ENCODE measurements at regions not wholly inside any gene's neighbourhood (a gene's known extent, or its start where the extent isn't known, plus 50 kb on each side); places are given as distances from the start of the nearest gene placed in this dataset.

DNA sequence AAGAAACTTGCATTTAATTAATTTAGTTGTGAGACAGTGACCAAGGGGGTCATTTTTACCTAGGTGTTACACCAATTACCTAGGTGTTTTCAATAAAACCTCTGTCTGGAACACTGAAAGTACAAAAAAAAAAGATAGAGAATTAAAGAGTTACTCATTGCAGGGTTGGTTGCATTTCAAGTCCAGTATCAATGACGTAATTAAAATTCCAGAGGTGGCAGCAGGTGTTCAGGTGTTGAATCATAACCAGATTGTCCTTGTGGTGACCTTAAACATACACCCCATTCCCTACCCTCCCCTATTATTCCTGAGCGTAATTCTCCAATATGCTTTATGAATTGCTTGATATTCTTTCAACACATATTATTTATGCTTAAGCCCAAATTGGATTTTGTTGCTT is 352.0 kb upstream of the SLC8A1 start:
- peak; percentile 78 for DNase-seq (ENCODE audit: low spot score)

DNA sequence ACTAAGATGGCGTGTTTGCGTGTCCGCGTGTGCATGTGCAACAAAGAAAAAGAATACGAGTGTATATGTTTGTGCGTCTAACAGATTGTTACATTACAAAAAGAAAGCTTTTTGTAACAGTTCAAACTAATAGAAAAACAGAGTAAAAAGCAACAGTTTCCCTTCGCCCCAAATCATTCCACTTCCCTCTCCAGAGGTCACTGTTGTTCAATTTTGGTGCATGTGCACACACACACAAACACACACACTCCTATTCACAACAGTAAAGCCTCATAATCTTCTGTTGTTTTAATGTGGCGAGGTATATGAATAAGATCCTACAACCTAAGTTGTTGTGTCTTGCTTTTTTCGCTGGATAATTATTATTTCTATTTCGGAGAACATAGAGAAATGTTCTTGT is 357.3 kb upstream of the SLC8A1 start:
- DNase-seq (ENCODE audit: low spot score), result no peak

DNA sequence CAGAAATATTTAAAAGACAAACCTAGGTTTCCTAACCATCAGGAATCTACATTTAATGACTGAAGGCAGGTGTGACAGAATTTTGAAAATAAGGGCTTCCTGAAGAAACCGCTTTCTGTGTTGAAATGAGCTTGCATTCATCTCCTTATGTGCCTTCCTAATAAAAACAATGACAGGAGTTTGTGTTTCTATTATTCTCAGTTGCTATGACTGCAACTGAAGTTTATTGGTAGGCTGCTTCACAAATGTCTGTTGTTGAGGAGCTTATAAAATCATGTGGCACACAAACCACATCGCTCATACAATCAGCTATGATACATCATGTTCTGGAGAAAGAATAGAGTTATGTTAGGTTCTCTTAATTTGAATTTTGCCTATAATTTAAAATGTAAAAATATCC is 362.7 kb upstream of the SLC8A1 start:
- no peak for DNase-seq (ENCODE audit: low spot score)

DNA sequence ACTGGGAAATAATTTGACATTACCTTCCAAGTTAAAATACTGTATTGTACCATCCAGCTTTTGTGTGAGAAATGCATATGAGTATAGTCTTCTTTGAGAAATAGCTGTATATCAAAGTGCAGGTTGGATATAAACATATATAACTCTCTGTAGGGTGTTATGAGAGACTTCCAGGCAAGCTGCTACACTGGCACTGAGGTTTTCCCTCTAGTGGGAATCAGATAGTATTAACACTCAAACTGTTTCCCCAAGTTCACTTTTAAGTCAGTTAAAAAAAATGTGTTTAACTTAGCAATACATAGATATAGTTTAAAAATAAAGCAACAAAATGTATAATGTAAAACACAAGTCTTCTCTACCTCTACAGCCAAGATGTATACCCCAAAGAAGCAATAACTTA is 368.4 kb upstream of the SLC8A1 start:
- DNase-seq (ENCODE audit: low spot score), result no peak

DNA sequence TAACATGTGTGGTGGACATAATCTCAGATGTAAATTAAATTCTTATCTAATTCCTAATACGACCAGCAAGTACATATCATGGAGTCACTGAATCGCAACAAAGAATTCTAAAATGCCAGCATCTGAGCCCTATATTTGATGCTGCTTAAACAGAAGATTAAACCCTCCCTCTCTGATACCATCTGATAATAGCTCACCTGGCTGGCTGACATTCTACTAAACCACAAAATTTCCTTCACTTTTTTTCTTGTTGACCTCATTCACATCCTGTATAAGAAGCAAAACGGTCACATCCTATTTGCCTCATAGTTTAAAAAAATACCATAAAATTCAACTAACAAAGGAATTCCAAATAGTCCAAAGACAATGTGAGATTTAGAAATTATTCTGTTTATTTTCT is 371.6 kb upstream of the SLC8A1 start:
- DNase-seq (ENCODE audit: low spot score), result peak; percentile 5

DNA sequence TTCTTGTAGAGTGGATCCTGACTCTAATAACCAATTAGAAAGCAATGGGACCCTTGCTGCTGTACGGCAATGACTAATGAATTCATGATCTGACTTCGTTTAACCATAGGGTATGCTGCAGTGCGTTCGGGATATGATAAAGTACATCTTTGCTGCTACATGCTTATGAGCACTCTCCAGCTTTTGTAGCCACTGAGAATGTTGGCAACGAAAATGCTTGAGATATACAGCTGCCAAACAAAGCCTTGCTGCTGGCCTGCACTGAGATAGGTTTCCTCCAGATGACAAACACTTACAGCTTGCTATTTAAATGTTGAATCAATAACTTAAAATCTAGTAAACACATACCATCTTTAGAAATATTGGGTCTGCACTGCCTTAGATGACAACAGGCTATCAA is 372.4 kb upstream of the SLC8A1 start:
- no peak for DNase-seq (ENCODE audit: low spot score)

DNA sequence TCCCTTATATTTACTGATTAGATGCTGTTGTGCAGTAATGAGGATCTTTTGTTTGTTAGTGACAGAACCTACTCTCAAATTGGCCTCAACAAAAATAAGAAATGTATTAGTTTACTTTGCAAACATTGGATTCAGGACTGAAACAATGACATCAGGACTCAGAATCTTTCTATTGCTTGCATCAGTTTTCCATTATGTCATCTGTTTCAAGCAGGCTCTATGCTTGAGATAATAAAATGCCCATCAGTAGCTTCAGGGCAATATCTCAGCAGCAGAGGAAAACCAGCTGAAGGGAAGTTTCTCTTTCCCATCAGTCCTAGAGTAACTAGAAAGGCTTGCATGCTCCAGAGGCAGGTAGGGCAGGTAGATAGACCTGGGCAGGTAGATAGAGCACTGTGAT is 375.5 kb upstream of the SLC8A1 start:
- no peak for DNase-seq (ENCODE audit: low spot score)

DNA sequence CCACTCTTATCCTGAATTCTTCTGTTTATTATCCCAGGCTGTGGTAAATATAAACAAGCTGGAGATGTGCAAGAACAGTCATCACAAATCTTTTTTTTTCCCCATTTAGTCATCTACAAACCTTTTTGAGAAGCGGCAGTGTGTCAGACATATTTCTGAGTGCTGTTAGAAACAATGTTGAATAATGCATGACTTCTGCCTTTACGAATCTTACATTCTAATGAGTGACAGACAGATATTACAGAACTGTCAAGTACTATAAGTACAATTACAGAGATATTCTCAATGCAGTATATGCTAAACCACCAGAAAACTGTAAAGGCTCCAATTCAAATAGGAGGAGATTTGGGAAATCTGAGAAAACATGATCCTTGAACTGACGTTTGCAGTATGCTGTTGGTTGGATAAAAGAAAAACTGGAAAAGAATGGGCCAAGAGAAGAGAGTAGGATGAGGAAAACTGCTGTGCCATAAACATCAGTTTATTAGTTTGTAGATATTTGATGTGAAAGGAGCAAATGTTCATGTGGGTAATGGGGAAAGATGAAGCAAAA is 379.5 kb upstream of the SLC8A1 start:
- no peak for DNase-seq (ENCODE audit: low spot score)

DNA sequence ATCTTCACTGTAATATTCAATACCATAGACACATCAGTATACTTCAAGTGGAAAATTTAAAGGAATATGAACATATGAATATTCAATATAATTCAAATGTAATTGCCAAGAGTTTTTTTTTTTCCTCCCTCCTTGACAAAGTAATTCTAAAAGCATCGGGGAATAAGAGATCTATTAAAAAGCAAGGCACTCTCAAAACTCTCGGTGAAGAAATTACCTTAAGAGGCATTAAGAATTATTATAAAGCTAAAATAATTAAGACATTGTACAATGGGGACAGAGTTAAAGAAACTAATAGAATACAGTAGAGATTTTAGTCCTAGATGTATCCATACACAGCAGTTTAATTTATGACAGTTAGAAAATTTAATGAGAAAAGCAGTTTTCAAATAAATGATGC is 390.0 kb upstream of the SLC8A1 start:
- DNase-seq (ENCODE audit: low spot score), result no peak

DNA sequence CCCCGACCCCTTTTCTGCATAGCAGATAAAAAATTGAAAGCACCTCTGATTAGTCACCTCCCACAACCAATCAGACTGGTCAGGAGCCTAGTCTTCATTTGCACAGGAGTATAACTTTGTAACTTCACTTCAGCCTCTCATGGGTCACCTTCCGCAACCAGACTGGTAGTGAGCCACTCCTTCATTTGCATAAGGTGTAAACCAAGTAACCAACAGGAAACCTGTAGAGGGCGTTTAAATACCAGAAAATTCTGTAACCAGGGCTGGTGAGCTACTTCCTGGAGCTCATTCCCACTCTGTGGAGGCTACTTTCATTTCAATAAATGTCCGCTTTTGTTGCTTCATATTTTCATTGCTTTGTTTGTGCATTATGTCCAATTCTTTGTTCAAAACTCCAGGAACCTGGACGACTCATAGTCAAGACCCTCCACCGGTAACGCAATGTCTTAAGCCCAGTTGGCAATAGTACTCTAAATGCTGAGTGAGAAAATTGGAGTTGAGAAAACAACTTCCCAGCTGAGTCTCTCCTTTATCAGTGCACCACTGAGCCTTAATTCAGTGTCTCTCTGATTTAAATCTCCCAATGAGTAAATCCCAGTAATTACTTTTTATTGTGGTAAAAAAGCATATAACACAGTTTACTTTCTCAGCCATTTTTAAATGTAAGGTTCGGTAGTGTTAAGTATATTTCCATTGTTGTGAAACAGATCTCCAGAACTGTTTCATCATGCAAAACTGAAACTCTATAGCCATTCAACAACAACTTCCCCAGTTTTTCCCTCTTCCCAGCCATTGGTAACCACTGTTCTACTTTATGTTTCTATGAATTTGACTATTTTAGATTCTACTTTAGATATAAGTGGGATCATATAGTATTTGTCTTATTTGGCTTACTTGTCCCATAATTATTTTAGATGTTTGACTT is 392.7 kb upstream of the SLC8A1 start:
- peak; percentile 61 for DNase-seq (ENCODE audit: low spot score)

DNA sequence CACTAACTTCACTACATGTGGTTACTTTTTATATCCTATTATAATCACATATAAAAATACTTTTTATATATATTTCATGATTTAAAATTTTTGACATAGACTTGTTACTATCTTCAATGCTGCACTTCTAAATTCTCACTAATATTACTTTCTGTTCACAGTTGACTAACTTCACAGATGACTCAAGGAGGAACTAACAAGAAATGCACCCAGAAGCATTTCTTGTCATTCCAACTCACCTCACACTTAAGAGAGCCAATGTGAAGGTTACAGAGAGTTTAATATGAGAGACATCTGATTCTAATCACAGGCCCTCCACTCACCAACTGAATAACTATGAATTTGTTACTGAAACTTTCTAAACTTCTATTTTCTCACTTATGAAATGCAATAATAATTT is 399.8 kb upstream of the SLC8A1 start:
- peak; percentile 72 for DNase-seq (ENCODE audit: low spot score)

DNA sequence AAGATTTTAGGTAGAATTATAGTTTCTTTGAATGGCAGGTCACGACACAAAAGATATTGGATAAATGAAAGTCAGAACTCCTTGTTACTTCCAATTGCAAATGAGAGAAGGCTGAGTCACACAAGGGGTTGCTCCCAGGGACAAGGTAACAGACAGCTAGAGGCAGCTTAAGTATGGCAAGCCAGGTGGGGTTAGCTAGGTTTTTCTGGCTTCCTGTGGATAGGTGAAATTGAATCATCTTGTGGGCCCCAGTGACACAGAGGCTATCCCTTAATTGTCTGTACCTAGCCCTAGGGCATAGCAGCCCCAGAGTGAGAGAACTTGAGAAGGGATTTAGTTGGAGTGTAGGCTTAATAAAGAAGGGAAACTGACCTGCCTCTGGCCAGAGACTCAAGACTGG is 407.7 kb upstream of the SLC8A1 start:
- peak; percentile 34 for DNase-seq (ENCODE audit: low spot score)

DNA sequence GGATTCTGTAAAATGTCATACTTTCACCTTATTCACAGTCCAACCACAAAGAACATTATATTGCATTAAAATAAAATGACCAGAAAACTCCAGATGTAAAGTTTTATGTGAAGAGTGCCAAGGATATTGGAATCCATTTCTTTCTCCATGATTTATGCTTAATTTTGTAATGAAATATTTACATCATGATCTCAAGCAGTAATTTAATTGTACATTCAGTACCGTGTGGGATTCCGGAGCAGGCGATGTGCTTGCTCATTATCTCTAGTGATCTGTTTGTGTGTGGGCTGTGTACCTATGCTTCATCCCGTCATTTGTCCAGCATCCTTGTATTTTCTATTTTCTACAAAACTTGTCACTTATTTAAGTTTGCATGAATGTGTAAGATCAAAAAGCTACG is 415.9 kb upstream of the SLC8A1 start:
- no peak for DNase-seq (ENCODE audit: low spot score)

DNA sequence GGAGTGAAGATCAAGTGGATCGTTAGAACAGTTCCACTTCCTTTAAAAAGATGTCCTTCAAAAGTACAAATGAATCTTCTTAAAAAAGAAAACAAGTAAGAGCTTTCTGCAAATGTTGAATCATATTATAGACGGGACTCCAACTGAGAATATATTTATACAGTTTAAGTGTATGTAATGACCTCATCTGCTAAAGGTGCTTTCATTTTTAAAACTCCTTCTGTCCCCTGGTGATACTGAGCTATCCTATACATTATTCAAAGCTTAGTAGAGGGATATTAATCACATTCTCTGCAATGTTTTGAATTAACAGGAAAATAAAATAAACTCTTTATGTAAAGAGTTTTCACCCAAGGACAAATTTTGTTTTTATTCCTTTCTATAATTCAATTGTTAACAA is 420.7 kb upstream of the SLC8A1 start:
- no peak for DNase-seq (ENCODE audit: low spot score)

DNA sequence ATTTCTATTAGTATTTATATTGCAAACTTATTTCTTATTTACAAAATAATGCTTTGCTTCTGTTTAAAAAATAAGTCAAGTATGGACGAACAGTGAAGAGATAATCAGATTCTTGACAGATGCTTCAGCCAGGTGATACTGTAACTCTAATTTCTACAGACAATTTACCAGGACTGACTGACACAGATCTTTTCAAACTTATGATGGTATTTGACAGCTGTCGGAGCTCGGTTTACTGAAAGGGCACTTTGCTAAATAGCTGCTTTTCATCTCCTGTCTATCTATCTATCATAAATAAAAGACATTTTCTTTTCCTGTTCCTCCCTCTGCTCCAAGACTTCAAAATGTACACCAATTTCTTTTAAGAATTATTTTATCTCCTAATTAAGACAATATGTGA is 422.5 kb upstream of the SLC8A1 start:
- no peak for DNase-seq (ENCODE audit: low spot score)

DNA sequence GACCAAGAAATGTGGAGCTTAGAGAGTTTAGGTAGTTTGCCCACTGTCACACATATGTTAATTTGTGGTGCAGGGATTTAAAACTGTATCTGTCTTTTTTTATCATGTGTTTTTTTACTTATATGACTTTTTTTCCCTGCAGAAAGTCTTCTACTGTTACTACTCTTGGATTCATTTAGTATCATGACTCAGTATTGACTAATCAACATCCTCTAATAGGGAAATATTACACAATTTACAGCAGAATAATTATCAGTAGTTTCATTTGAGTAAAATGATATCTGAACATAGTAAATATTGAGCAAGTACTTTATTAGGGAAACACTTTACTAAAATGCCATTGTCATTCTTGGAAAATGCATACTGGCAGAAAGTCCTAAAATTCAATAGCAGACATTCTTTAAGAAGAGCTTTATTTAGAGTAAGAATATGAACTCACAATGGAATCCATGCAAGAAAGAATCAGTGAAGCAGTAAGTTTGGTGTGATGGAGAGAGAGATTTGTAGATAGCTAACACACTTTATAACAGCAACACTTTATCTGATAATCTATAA is 425.9 kb upstream of the SLC8A1 start:
- no peak for DNase-seq (ENCODE audit: low spot score)

DNA sequence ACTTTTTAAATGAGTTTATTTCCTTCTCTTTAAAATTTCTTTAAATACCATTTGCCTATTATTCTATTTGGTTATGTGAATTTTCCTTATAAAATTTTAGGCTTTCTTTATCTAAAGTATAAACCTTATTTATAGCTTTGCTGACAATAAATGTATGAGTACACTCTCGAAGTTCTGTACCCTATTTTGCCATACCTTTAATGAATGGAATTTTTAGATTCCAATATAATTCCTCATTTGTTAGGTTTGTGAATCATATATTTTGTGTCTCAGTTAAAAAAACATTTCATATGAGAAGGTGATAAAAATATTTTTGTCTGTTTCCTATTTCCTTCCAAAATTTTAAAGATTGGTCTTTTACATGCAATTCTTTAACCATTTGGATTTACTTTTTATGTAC is 427.4 kb upstream of the SLC8A1 start:
- DNase-seq (ENCODE audit: low spot score), result no peak

DNA sequence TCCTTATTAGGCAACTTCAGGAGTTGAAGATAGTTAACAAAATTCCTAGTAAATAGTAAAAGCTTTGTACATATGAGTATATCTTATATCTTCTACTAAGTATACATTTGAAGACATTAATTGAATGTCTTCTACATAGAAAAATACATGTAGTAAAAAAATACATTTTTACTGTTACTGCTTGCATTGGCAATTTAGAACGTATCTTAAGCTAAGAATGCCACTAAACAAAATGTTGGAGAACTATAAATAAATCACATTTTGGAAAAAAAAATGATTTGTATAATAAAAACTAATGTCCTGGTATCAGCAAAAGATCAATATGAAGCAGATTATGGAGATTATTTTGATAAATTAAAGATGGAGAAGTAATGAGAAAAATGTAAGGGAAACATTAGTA is 434.2 kb upstream of the SLC8A1 start:
- DNase-seq (ENCODE audit: low spot score), result no peak

DNA sequence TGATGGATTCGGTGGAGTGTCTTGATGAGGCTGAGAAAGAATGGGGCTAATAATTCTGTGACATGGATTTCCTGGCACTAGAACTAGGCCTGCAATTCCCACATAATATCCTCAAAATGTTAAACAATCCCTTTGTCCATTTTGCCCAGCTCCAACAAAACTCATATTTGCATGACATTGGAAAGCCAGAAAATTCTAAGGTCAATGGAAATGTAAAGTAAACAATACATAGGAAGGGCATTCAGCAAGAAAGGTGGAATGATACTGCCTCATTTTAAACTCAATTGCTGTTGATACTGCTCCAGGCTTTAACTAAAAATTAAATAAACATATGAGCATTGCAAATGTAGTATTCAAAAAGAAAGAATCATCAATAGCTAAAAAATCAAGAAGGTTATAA is 434.8 kb upstream of the SLC8A1 start:
- DNase-seq (ENCODE audit: low spot score), result no peak

DNA sequence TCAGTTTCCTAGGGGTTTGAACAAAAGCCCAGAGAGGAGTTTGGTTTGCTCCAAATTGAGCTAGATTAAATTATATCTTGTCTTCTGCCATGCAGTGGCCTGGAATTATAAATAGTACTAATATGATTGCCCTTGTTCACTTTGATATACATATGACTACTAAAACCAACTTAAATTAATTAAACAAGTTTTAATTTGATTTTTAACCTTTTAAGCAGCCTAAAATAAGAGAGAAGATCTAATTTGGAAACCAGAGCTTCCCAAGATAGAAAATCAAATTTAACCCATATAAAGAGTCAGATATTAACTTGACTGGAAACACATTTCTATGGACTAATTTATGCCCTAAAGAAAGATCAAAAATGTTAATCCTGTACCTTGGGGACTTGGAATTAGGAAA is 444.5 kb upstream of the SLC8A1 start:
- DNase-seq (ENCODE audit: low spot score), result no peak

DNA sequence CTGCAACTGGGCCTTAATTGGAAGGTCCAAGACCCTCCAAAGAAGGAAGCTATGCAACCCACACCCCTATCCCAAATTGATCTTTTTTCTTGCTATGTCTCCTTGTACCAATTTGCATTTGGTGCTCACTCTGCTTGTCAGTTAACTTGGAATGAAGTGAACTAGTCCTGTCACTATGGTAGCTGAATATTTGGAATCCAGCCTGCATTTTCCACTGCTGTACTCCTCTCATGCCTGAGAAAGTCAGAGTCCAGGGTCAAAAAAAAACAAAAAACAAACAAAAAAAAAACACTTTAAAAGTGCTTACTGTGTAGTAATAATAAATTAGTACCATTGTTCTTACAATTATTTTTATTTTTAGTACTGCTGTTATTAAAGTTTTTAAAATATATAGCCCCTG is 462.8 kb upstream of the SLC8A1 start:
- DNase-seq (ENCODE audit: low spot score), result no peak

DNA sequence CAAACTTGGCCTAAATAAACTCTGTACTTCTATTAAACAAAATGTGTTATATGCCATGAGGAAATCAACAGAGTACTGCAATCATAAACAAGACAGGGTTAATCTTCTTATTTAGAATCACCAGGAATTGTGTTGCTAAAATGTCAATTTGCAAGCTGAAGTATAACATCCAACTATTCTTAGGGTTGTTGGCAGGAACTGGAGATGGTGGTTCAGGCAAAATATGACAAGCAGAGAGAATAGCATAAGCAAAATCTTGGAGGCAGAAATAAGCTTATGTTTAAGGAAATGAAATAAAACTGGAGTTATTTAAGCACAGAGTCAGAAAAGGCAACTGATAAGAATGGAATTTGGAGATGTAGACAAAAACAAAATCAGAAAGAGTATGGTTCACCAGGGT is 463.8 kb upstream of the SLC8A1 start:
- DNase-seq (ENCODE audit: low spot score), result no peak

DNA sequence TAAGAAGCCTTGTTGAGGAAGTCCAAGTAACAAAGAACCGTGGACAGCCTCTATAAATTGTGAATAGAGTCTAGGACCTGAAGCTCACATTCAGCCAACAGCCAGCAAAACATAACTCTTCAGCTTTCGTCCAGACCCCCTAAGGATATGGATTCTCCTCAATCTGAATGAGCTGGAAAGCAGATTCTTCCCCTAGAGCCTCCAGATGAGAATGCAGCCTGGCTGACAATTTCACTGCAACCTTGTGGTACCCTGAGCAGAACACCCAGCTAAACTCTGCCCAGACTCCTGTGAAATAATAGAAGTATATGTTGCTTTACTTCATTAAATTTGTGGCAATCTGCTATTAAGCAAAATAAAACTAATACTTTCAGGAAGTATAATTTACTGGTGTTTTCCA is 483.5 kb upstream of the SLC8A1 start:
- no peak for DNase-seq (ENCODE audit: low spot score)

DNA sequence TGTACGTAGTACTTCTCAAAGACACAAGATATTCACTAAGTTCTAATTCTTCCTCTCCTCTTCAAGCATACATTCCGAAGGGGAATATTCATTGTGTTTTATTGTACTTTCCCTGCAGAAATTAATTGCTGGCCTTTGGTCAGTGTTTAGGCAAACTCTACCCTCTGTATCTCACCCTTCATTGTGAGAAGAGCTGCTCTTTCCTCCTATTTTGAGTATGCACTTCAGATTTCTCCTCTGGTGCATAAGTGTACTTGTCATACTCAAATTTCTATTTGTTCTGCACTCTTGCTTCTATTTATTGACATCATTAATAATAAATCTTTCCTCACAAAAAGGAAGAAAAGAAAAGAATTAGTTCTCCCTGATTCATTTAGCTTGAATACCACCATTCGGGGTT is 485.4 kb upstream of the SLC8A1 start:
- no peak for DNase-seq (ENCODE audit: low spot score)

All from kidney tubule cell (primary cell).